ENCODE measurements at regions not wholly inside any gene's neighbourhood (a gene's known extent, or its start where the extent isn't known, plus 50 kb on each side); places are given as distances from the start of the nearest gene placed in this dataset.

- TF ChIP-seq EZH2 (optimal IDR thresholded peaks at IDR 0.05; ENCODE audit: low read depth, low read length): no peak
- no peak for TF ChIP-seq CTCF (IDR thresholded peaks at IDR 0.05; ENCODE audit: low read length)
Observed at GRCh38 chr9:12922224-12922866, 147.5 kb downstream of the LURAP1L start.
